ENCODE measurements at regions not wholly inside any gene's neighbourhood (a gene's known extent, or its start where the extent isn't known, plus 50 kb on each side); places are given as distances from the start of the nearest gene placed in this dataset.
"Not testable (repeated sequence)": the region's sequence is repeated elsewhere in the genome, so short reads cannot be mapped to it uniquely, and the experiment has no call there.

DNA sequence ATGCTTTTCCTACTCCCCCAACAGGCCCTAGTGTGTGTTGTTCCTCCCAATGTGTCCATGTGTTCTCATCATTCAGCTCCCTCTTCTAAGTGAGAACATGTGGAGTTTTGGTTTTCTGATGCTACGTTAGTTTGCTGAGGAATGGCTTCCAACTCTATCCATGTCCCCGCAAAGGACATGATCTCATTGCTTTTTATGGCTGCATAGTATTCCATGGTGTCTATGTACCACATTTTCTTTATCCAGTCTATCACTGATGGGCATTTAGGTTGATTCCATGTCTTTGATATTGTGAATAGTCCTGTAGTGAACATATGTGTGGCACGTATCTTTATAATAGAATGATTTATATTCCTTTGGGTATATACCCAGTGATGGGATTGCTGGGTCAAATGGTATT is 72.5 kb upstream of the CCNY start:
- H3K36me3 ChIP-seq (replicated peaks in 1 of 2; ENCODE audit: control insufficient read depth in 1 of 2, insufficient read depth in 2 of 2, low read length in 1 of 2); H3K9me3 ChIP-seq; DNase-seq; H2AFZ ChIP-seq (ENCODE audit: low read depth); CTCF ChIA-PET; H3K27me3 ChIP-seq (ENCODE audit: insufficient read depth); H3K4me1 ChIP-seq (ENCODE audit: control insufficient read depth in 1 of 2, insufficient read depth in 2 of 2, low read depth in 1 of 2, low read length in 1 of 2); H3K9me2 ChIP-seq; H3K27ac ChIP-seq (ENCODE audit: low read depth in 2 of 2, low read length in 1 of 2); H4K20me1 ChIP-seq (ENCODE audit: insufficient read depth); H3K79me2 ChIP-seq (ENCODE audit: insufficient read depth); POLR2A ChIA-PET; H3K4me3 ChIP-seq (ENCODE audit: low read depth in 2 of 2, low read length in 1 of 2); H3K9ac ChIP-seq; H3K4me2 ChIP-seq: not testable (repeated sequence)
- peaks cover 13% of the 10 kb centered on the region for H3F3A ChIP-seq (replicated peaks; ENCODE audit: insufficient read depth)
- 95% methylated on average over 3 of the region's 3 CpGs for WGBS (ENCODE audit: low lambda C conversion rate)

GRCh38 chr10:35264636-35265035 is 71.7 kb upstream of the CCNY start:
- CTCF ChIA-PET; DNase-seq; H3K4me2 ChIP-seq; H2AFZ ChIP-seq (ENCODE audit: low read depth); H3K4me3 ChIP-seq (ENCODE audit: low read depth in 2 of 2, low read length in 1 of 2); POLR2A ChIA-PET; H3K4me1 ChIP-seq (ENCODE audit: control insufficient read depth in 1 of 2, insufficient read depth in 2 of 2, low read depth in 1 of 2, low read length in 1 of 2); H4K20me1 ChIP-seq (ENCODE audit: insufficient read depth); H3K9ac ChIP-seq; H3K79me2 ChIP-seq (ENCODE audit: insufficient read depth); H3K9me2 ChIP-seq; H3K36me3 ChIP-seq (replicated peaks in 1 of 2; ENCODE audit: control insufficient read depth in 1 of 2, insufficient read depth in 2 of 2, low read length in 1 of 2); H3K27ac ChIP-seq (ENCODE audit: low read depth in 2 of 2, low read length in 1 of 2); H3K9me3 ChIP-seq; H3K27me3 ChIP-seq (ENCODE audit: insufficient read depth): not testable (repeated sequence)
- 93% methylated on average over 7 of the region's 7 CpGs for WGBS (ENCODE audit: low lambda C conversion rate)
- peaks cover 10% of the 10 kb centered on the region for H3F3A ChIP-seq (replicated peaks; ENCODE audit: insufficient read depth)

GRCh38 chr10:35265435-35265834 is 70.9 kb upstream of the CCNY start:
- Histone ChIP-seq H3K9me2 (no peaks in the 10 kb centered on the region), H3K9ac (no peak overlapping the region), H3K9me3 (no peaks in the 10 kb centered on the region), H3K79me2 (ENCODE audit: insufficient read depth) (no peaks in the 10 kb centered on the region), H3K4me1 (ENCODE audit: control insufficient read depth in 1 of 2, insufficient read depth in 2 of 2, low read depth in 1 of 2, low read length in 1 of 2) (peaks cover 0 to 14% of the 10 kb centered on the region in 2 experiments; a peak in 1 of 4 replicates), H4K20me1 (ENCODE audit: insufficient read depth) (no peaks in the 10 kb centered on the region), H3K4me2 (no peak overlapping the region), H3K27ac (ENCODE audit: low read depth in 2 of 2, low read length in 1 of 2) (no peak overlapping the region), H3K36me3 (replicated peaks in 1 of 2; ENCODE audit: control insufficient read depth in 1 of 2, insufficient read depth in 2 of 2, low read length in 1 of 2) (no peaks in the 10 kb centered on the region), H3K27me3 (ENCODE audit: insufficient read depth) (no peaks in the 10 kb centered on the region), H3K4me3 (ENCODE audit: low read depth in 2 of 2, low read length in 1 of 2) (no peak overlapping the region), H2AFZ (ENCODE audit: low read depth) (no peak overlapping the region), H3F3A (replicated peaks; ENCODE audit: insufficient read depth) (peaks cover 7% of the 10 kb centered on the region)
- WGBS (ENCODE audit: low lambda C conversion rate) = 95% methylated on average over 11 of the region's 11 CpGs
- ChIA-PET CTCF (interaction anchor here (1.2 kb wide), 1 partner anchor 370 kb away, joined by 4 read pairs; no protein-coding TSS in a partner anchor), POLR2A (no interaction called here)
- TF ChIP-seq SIN3A (IDR thresholded peaks at IDR 0.05; ENCODE audit: borderline replicate concordance, low read depth, low read length) = no peak
- TF ChIP-seq, protein P1, sequence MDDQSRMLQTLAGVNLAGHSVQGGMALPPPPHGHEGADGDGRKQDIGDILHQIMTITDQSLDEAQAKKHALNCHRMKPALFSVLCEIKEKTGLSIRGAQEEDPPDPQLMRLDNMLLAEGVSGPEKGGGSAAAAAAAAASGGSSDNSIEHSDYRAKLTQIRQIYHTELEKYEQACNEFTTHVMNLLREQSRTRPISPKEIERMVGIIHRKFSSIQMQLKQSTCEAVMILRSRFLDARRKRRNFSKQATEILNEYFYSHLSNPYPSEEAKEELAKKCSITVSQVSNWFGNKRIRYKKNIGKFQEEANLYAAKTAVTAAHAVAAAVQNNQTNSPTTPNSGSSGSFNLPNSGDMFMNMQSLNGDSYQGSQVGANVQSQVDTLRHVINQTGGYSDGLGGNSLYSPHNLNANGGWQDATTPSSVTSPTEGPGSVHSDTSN (IDR thresholded peaks at IDR 0.05) = no peak
- TF ChIP-seq TEAD4 (IDR thresholded peaks at IDR 0.05; ENCODE audit: borderline replicate concordance, insufficient read depth) = no peak
- no peak for TF ChIP-seq RFX5 (IDR thresholded peaks at IDR 0.05; ENCODE audit: low read length)
- no peak for TF ChIP-seq GATA2 (CRISPR knock-in tag; IDR thresholded peaks at IDR 0.05)
- no peak for TF ChIP-seq FOXM1 (IDR thresholded peaks at IDR 0.05; ENCODE audit: low read depth)
- no peak for TF ChIP-seq USF2 (IDR thresholded peaks at IDR 0.05; ENCODE audit: borderline replicate concordance, low read depth, low read length)
- no peak for TF ChIP-seq NFIC (IDR thresholded peaks at IDR 0.05; ENCODE audit: borderline replicate concordance)
- TF ChIP-seq, protein P2, sequence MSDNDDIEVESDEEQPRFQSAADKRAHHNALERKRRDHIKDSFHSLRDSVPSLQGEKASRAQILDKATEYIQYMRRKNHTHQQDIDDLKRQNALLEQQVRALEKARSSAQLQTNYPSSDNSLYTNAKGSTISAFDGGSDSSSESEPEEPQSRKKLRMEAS (IDR thresholded peaks at IDR 0.05; ENCODE audit: low read depth) = no peak
- TF ChIP-seq ELF1 (IDR thresholded peaks at IDR 0.05) = no peak
- TF ChIP-seq RAD21 (IDR thresholded peaks at IDR 0.05; ENCODE audit: low read length) = no peak
- TF ChIP-seq TAF1 (IDR thresholded peaks at IDR 0.05; ENCODE audit: borderline replicate concordance, low read depth, low read length) = no peak
- TF ChIP-seq MEF2A (IDR thresholded peaks at IDR 0.05; ENCODE audit: borderline replicate concordance, low read depth) = no peak
- no peak for DNase-seq

Data from SK-N-SH (cell line).